HG03565 (cell line): ENCODE measurements at regions not wholly inside any gene's neighbourhood (a gene's known extent, or its start where the extent isn't known, plus 50 kb on each side); places are given as distances from the start of the nearest gene placed in this dataset.
"Not testable (repeated sequence)": the region's sequence is repeated elsewhere in the genome, so short reads cannot be mapped to it uniquely, and the experiment has no call there.

ENCODE experiments used
- ATAC-seq: cut with Tn5 transposase; IDR thresholded peaks from one replicate; pipeline ENCODE4 v1.9.1; 2021; ENCODE audit warnings: mild to moderate bottlenecking, moderate library complexity; ENCODE audit not compliant: unreplicated experiment

GRCh38 chr6:66258731-66259487 is 551.9 kb upstream of the EYS start:
- not testable (repeated sequence) for ATAC-seq

GRCh38 chr6:66245231-66245630 is 538.2 kb upstream of the EYS start:
- ATAC-seq = no peak

GRCh38 chr6:66238851-66239250 is 531.8 kb upstream of the EYS start:
- ATAC-seq = no peak

- no peak for ATAC-seq
Measured at GRCh38 chr6:66232890-66233289, 525.9 kb upstream of the EYS start.

GRCh38 chr6:66230591-66230990 is 523.6 kb upstream of the EYS start:
- no peak for ATAC-seq

GRCh38 chr6:66226109-66226508 is 519.1 kb upstream of the EYS start:
- ATAC-seq = no peak

- no peak for ATAC-seq
Measured at GRCh38 chr6:66210964-66211363, 503.9 kb upstream of the EYS start.

GRCh38 chr6:66200390-66200789 is 493.4 kb upstream of the EYS start:
- ATAC-seq = no peak

GRCh38 chr6:66199171-66199570 is 492.1 kb upstream of the EYS start:
- no peak for ATAC-seq

GRCh38 chr6:66198062-66198624 is 491.1 kb upstream of the EYS start:
- no peak for ATAC-seq

- no peak for ATAC-seq
Measured at GRCh38 chr6:66190858-66191257, 483.8 kb upstream of the EYS start.

GRCh38 chr6:66189915-66190314 is 482.9 kb upstream of the EYS start:
- no peak for ATAC-seq

- ATAC-seq = no peak
Measured at GRCh38 chr6:66186756-66187155, 479.7 kb upstream of the EYS start.

GRCh38 chr6:66184091-66184490 is 477.1 kb upstream of the EYS start:
- ATAC-seq = no peak

GRCh38 chr6:66179361-66179760 is 472.3 kb upstream of the EYS start:
- no peak for ATAC-seq

- no peak for ATAC-seq
Measured at GRCh38 chr6:66173587-66173986, 466.6 kb upstream of the EYS start.

- ATAC-seq = not testable (repeated sequence)
Measured at GRCh38 chr6:66166713-66167112, 459.7 kb upstream of the EYS start.

- ATAC-seq = no peak
Measured at GRCh38 chr6:66161546-66162108, 454.6 kb upstream of the EYS start.

GRCh38 chr6:66159937-66160336 is 452.9 kb upstream of the EYS start:
- no peak for ATAC-seq

- no peak for ATAC-seq
Measured at GRCh38 chr6:66153247-66153646, 446.2 kb upstream of the EYS start.

GRCh38 chr6:66149132-66149531 is 442.1 kb upstream of the EYS start:
- no peak for ATAC-seq

GRCh38 chr6:66145867-66146266 is 438.8 kb upstream of the EYS start:
- no peak for ATAC-seq
